GM21360 (cell line): ENCODE measurements at regions not wholly inside any gene's neighbourhood (a gene's known extent, or its start where the extent isn't known, plus 50 kb on each side); places are given as distances from the start of the nearest gene placed in this dataset.

Experiments
- ATAC-seq: cut with Tn5 transposase; IDR thresholded peaks from one replicate; pipeline ENCODE4 v1.9.1; 2021; ENCODE audit warnings: mild to moderate bottlenecking, moderate library complexity; ENCODE audit not compliant: unreplicated experiment

GRCh38 chr5:153429761-153430380 is 60.6 kb upstream of the GRIA1 start:
- peak; percentile 80 for ATAC-seq

- no peak for ATAC-seq
Observed at GRCh38 chr5:153432583-153432982, 57.9 kb upstream of the GRIA1 start.

DNA sequence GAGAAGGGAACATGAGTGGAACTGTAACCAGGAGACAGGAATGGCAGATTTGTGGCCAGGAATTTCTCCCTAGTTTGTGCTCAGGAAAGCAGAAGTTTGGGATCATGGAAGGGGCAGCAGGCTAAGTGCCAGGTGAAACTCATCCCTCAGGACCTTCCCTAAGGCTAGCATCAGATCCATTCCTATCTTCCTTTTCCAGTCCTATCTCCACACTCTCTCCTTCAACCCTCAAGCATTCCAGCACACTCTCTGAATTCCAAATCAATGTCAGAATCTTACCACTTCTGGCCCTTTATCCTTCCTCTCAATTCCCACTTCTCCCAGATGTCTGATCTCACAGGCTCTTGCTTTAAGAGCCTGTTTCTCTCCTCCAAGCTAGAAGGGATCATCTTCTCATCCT is 53.2 kb upstream of the GRIA1 start:
- no peak for ATAC-seq

GRCh38 chr5:153439130-153439529 is 51.3 kb upstream of the GRIA1 start:
- ATAC-seq: no peak
